Neuronal stem cell (in vitro differentiated cells): ENCODE measurements at regions not wholly inside any gene's neighbourhood (a gene's known extent, or its start where the extent isn't known, plus 50 kb on each side); places are given as distances from the start of the nearest gene placed in this dataset.

Experiments
- DNase-seq: peaks from one replicate; pipeline ENCODE4 v3.0.0-alpha.2; 2013; ENCODE audit warnings: low spot score
- H2AFZ ChIP-seq: one replicate; pipeline ENCODE4 v1.6.1; 2013; ENCODE audit warnings: mild to moderate bottlenecking, low read length, inconsistent platforms
- H2AK5ac ChIP-seq: 2 replicates; pipeline ENCODE4 v1.6.1; 2013; ENCODE audit warnings: low read depth, mild to moderate bottlenecking, inconsistent platforms, low read length, moderate library complexity, mixed read lengths
- H2BK120ac ChIP-seq: 2 replicates; pipeline ENCODE4 v1.6.1; 2013; ENCODE audit warnings: low read depth, mild to moderate bottlenecking, inconsistent platforms, low read length, moderate library complexity, mixed read lengths
- H2BK12ac ChIP-seq: one replicate; pipeline ENCODE4 v1.6.1; 2013; ENCODE audit warnings: low read length, inconsistent platforms
- H2BK15ac ChIP-seq: 2 replicates; pipeline ENCODE4 v1.6.1; 2013; ENCODE audit warnings: mild to moderate bottlenecking, low read length, inconsistent platforms, mixed read lengths
- H2BK5ac ChIP-seq: one replicate; pipeline ENCODE4 v1.6.1; 2013; ENCODE audit warnings: inconsistent platforms, mild to moderate bottlenecking, low read length, moderate library complexity
- H3K14ac ChIP-seq: one replicate; pipeline ENCODE4 v1.6.1; 2013; ENCODE audit warnings: low read length, inconsistent platforms
- H3K18ac ChIP-seq: 2 replicates; pipeline ENCODE4 v1.6.1; 2013; ENCODE audit warnings: low read length, inconsistent platforms
- H3K23ac ChIP-seq: 2 replicates; pipeline ENCODE4 v1.6.1; 2013; ENCODE audit warnings: low read depth, mild to moderate bottlenecking, mixed read lengths, low read length, inconsistent platforms; ENCODE audit not compliant: poor library complexity
- H3K27ac ChIP-seq: replicated peaks from 3 replicates; pipeline ENCODE4 v1.5.1; 2013; ENCODE audit warnings: low read length, inconsistent platforms
- H3K27me3 ChIP-seq, 3 experiments: 2 replicates each; pipeline ENCODE4 v1.6.1; 2013; ENCODE audit warnings: low read length in 3 of 3, mild to moderate bottlenecking in 2 of 3, inconsistent platforms in 1 of 3, low read depth in 1 of 3, mixed read lengths in 1 of 3, moderate library complexity in 1 of 3; ENCODE audit not compliant: control insufficient read depth in 3 of 3, insufficient read depth in 3 of 3
- H3K36me3 ChIP-seq, 2 donors: replicated peaks in 1 of 2; 2 replicates each; pipeline ENCODE4 v1.6.1; 2013; ENCODE audit warnings: low read length in 2 of 2; ENCODE audit not compliant: control insufficient read depth in 2 of 2, insufficient read depth in 2 of 2
- H3K4ac ChIP-seq: 2 replicates; pipeline ENCODE4 v1.6.1; 2013; ENCODE audit warnings: inconsistent platforms, mild to moderate bottlenecking, low read length, moderate library complexity
- H3K4me1 ChIP-seq, 2 donors: 1 replicate in 1 of 2; 2 replicates in 1 of 2; pipeline ENCODE4 v1.6.1; 2013; ENCODE audit warnings: low read length in 2 of 2, low read depth in 1 of 2; ENCODE audit not compliant: control insufficient read depth in 2 of 2, insufficient read depth in 1 of 2
- H3K4me2 ChIP-seq: one replicate; pipeline ENCODE4 v1.6.1; 2013; ENCODE audit warnings: mild to moderate bottlenecking, low read length, inconsistent platforms; ENCODE audit not compliant: insufficient read depth, poor library complexity, severe bottlenecking
- H3K4me3 ChIP-seq, 2 donors: 2 replicates each; pipeline ENCODE4 v1.5.1; 2013; ENCODE audit warnings: low read length in 2 of 2, mild to moderate bottlenecking in 2 of 2, inconsistent platforms in 1 of 2, moderate library complexity in 1 of 2
- H3K79me1 ChIP-seq: one replicate; pipeline ENCODE4 v1.6.1; 2013; ENCODE audit warnings: low read depth, mild to moderate bottlenecking, inconsistent platforms, low read length, moderate library complexity
- H3K9ac ChIP-seq: one replicate; pipeline ENCODE4 v1.6.1; 2013; ENCODE audit warnings: mild to moderate bottlenecking, low read depth, low read length, inconsistent platforms; ENCODE audit not compliant: poor library complexity
- H3K9me3 ChIP-seq, 2 donors: replicated peaks in 1 of 2; 2 replicates each; pipeline versions ENCODE3 to v1.6.1; 2013; ENCODE audit warnings: low read length in 2 of 2, mild to moderate bottlenecking in 2 of 2, inconsistent platforms in 1 of 2, low read depth in 1 of 2, mixed read lengths in 1 of 2, moderate library complexity in 1 of 2; ENCODE audit not compliant: control insufficient read depth in 2 of 2, insufficient read depth in 1 of 2
- H4K8ac ChIP-seq: one replicate; pipeline ENCODE4 v1.6.1; 2013; ENCODE audit warnings: low read depth, mild to moderate bottlenecking, inconsistent platforms, low read length, moderate library complexity
- H4K91ac ChIP-seq: one replicate; pipeline ENCODE4 v1.6.1; 2013; ENCODE audit warnings: low read length, low read depth, mild to moderate bottlenecking, inconsistent platforms; ENCODE audit not compliant: poor library complexity
- WGBS, 2 donors: extraction: QIAGEN DNeasy Blood & Tissue Kit; methylation state at CpG; one replicate each; pipeline ENCODE4 v1.1.7; 2013; ENCODE audit warnings: missing lambda C conversion rate in 2 of 2, mixed read lengths in 1 of 2; ENCODE audit not compliant: insufficient read length in 2 of 2, insufficient replicate concordance in 1 of 2; ENCODE audit errors: extremely low coverage in 2 of 2; 5-methylcytosine and 5-hydroxymethylcytosine counted together

GRCh38 chr15:29635513-29636098 is 186.7 kb downstream of the TJP1 start:
- Histone ChIP-seq H3K27me3 (no peaks in the 10 kb centered on the region), H3K23ac (no peak overlapping the region), H3K14ac (no peak overlapping the region), H3K4me2 (no peak overlapping the region), H4K91ac (no peak overlapping the region), H3K36me3 (no peaks in the 10 kb centered on the region), H4K8ac (no peak overlapping the region), H3K9me3 (peaks cover 0 to 3% of the 10 kb centered on the region in 2 donors), H3K79me1 (no peaks in the 10 kb centered on the region), H3K4me1 (no peaks in the 10 kb centered on the region), H3K27ac (no peak overlapping the region), H2AFZ (no peak overlapping the region), H3K18ac (no peak overlapping the region), H2BK5ac (no peak overlapping the region), H2BK120ac (no peak overlapping the region), H3K9ac (no peak overlapping the region), H2BK15ac (no peak overlapping the region), H3K4me3 (no peak overlapping the region), H2AK5ac (no peak overlapping the region), H3K4ac (no peak overlapping the region), H2BK12ac (no peak overlapping the region)
- DNase-seq = no peak
- WGBS, 2 donors = no CpG with 5 or more reads among the region's 9 CpGs

GRCh38 chr15:29633971-29634370 is 188.3 kb downstream of the TJP1 start:
- H3K36me3 ChIP-seq = no peaks in the 10 kb centered on the region

GRCh38 chr15:29632671-29633406 is 189.4 kb downstream of the TJP1 start:
- Histone ChIP-seq H2BK15ac (no peak overlapping the region), H3K18ac (no peak overlapping the region), H2AK5ac (no peak overlapping the region), H2AFZ (no peak overlapping the region), H3K79me1 (no peaks in the 10 kb centered on the region), H4K8ac (no peak overlapping the region), H2BK12ac (no peak overlapping the region), H3K4me1 (no peaks in the 10 kb centered on the region), H3K9ac (no peak overlapping the region), H2BK120ac (no peak overlapping the region), H3K14ac (no peak overlapping the region), H3K36me3 (no peaks in the 10 kb centered on the region), H2BK5ac (no peak overlapping the region), H3K9me3 (peaks cover 0 to 3% of the 10 kb centered on the region in 2 donors), H3K27me3 (no peaks in the 10 kb centered on the region), H3K4ac (no peak overlapping the region), H3K4me3 (no peak overlapping the region), H4K91ac (no peak overlapping the region), H3K23ac (no peak overlapping the region), H3K27ac (no peak overlapping the region), H3K4me2 (no peak overlapping the region)
- no peak for DNase-seq
- no CpG with 5 or more reads among the region's 8 CpGs for WGBS, 2 donors

More at GRCh38 chr15:29633971-29634370, 188.3 kb downstream of the TJP1 start:
- no peak overlapping the region for H2BK5ac ChIP-seq
- no peak for DNase-seq
- H3K14ac ChIP-seq = no peak overlapping the region
- H3K4ac ChIP-seq = no peak overlapping the region
- H4K91ac ChIP-seq = no peak overlapping the region
- no peaks in the 10 kb centered on the region for H3K27me3 ChIP-seq
- H3K23ac ChIP-seq = no peak overlapping the region
- H3K4me3 ChIP-seq = no peak overlapping the region
- H3K9me3 ChIP-seq = peaks cover 0 to 3% of the 10 kb centered on the region in 2 donors
- no peak overlapping the region for H3K4me2 ChIP-seq
- H2AFZ ChIP-seq = no peak overlapping the region
- no peak overlapping the region for H3K9ac ChIP-seq
- H2AK5ac ChIP-seq = no peak overlapping the region
- no peaks in the 10 kb centered on the region for H3K79me1 ChIP-seq
- no peak overlapping the region for H2BK120ac ChIP-seq
- H3K18ac ChIP-seq = no peak overlapping the region
- H3K27ac ChIP-seq = no peak overlapping the region
- no peaks in the 10 kb centered on the region for H3K4me1 ChIP-seq
- no CpG with 5 or more reads among the region's 7 CpGs for WGBS, 2 donors
- H2BK15ac ChIP-seq = no peak overlapping the region
- H2BK12ac ChIP-seq = no peak overlapping the region
- H4K8ac ChIP-seq = peak overlapping the region; percentile 44
